Sigmoid colon (tissue), 6 donors: ENCODE measurements at regions not wholly inside any gene's neighbourhood (a gene's known extent, or its start where the extent isn't known, plus 50 kb on each side); places are given as distances from the start of the nearest gene placed in this dataset.

ENCODE experiments used
- DNase-seq: peaks from one replicate; pipeline ENCODE4 v3.0.0-alpha.2; 2019
- H3K27ac ChIP-seq, 4 donors: fragments of 200-600 bp; sonication (generic); one replicate each; pipeline ENCODE4 v1.5.1; 2016 to 2019; ENCODE audit warnings: mild to moderate bottlenecking in 1 of 4
- H3K27me3 ChIP-seq, 3 donors: fragments of 200-600 bp; sonication (generic); one replicate each; pipeline ENCODE4 v1.5.1; 2019; ENCODE audit warnings: mild to moderate bottlenecking in 1 of 3
- H3K36me3 ChIP-seq, 4 donors: fragments of 200-600 bp; sonication (generic); one replicate each; pipeline ENCODE4 v1.5.1; 2016 to 2019
- H3K4me1 ChIP-seq, 4 donors: fragments of 200-600 bp; sonication (generic); one replicate each; pipeline ENCODE4 v1.5.1; 2017 to 2019
- H3K4me3 ChIP-seq, 4 donors: fragments of 200-600 bp; sonication (generic); one replicate each; pipeline ENCODE4 v1.5.1; 2017 to 2019; ENCODE audit warnings: mild to moderate bottlenecking in 2 of 4, moderate library complexity in 1 of 4
- H3K9me3 ChIP-seq, 4 donors: fragments of 200-600 bp in 3 of 4; sonication (generic) in 3 of 4; one replicate each; pipeline versions ENCODE4 v1.5.1 to v1.6.1; 2013 to 2019
- CTCF ChIP-seq, 4 experiments: fragments of 450-650 bp in 3 of 4; fragments of 200-600 bp in 1 of 4; IDR thresholded peaks; one replicate each; pipeline ENCODE4 v1.5.1; 2016 to 2019; ENCODE audit warnings: antibody characterized with exemption in 4 of 4, mild to moderate bottlenecking in 3 of 4, moderate library complexity in 2 of 4
- EP300 ChIP-seq, 4 donors: sonication (generic); formaldehyde crosslinking; IDR thresholded peaks; one replicate each; pipeline ENCODE4 v1.6.1; 2017; ENCODE audit warnings: antibody characterized with exemption in 4 of 4
- POLR2A ChIP-seq, 2 donors: fragments of 450-650 bp; IDR thresholded peaks; one replicate each; pipeline ENCODE4 v1.6.1; 2016; ENCODE audit warnings: antibody characterized with exemption in 2 of 2, mild to moderate bottlenecking in 2 of 2, moderate library complexity in 2 of 2
- POLR2AphosphoS5 ChIP-seq, 4 donors: sonication (generic); formaldehyde crosslinking; IDR thresholded peaks; one replicate each; pipeline ENCODE4 v1.6.1; 2017; ENCODE audit warnings: antibody characterized with exemption in 4 of 4
- WGBS, 2 donors: extraction: QIAGEN DNeasy Blood & Tissue Kit; methylation state at CpG; one replicate each; pipeline ENCODE4 v1.1.7; 2013; 5-methylcytosine and 5-hydroxymethylcytosine counted together
- intact Hi-C: fragments of 100-400 bp; cut with DNase I; formaldehyde crosslinking; loops from one replicate; pipeline ENCODE4 v1.15.1; 2023
- donor health status: healthy with polysubstance abuse.
- donor health status: healthy.

GRCh38 chr12:88957358-88957757 is 377.1 kb upstream of the KITLG start:
- DNase-seq, result no peak
- WGBS, 2 donors, result 90 to 95% methylated on average over 3 of the region's 3 CpGs
- Histone ChIP-seq H3K9me3 (no peaks in the 10 kb centered on the region), H3K4me3 (no peak overlapping the region), H3K36me3 (no peaks in the 10 kb centered on the region), H3K27ac (no peak overlapping the region), H3K4me1 (peaks cover 0 to 12% (median 5%) of the 10 kb centered on the region in 4 donors), H3K27me3 (no peaks in the 10 kb centered on the region)
- intact Hi-C loops, result no loop called here
- TF ChIP-seq POLR2AphosphoS5 (IDR thresholded peaks at IDR 0.05), result no peak
- TF ChIP-seq CTCF (IDR thresholded peaks at IDR 0.05), result no peak
- TF ChIP-seq POLR2A (IDR thresholded peaks at IDR 0.05), result no peak
- no peak for TF ChIP-seq EP300 (IDR thresholded peaks at IDR 0.05)

- H3K27ac ChIP-seq, result no peak overlapping the region
- H3K27me3 ChIP-seq, result no peaks in the 10 kb centered on the region
- no peak overlapping the region for H3K4me3 ChIP-seq
- H3K4me1 ChIP-seq, result peaks cover 0 to 6% (median 2%) of the 10 kb centered on the region in 4 donors
- intact Hi-C loops, result no loop called here
- H3K9me3 ChIP-seq, result no peaks in the 10 kb centered on the region
- TF ChIP-seq EP300 (IDR thresholded peaks at IDR 0.05) (no peak), POLR2A (IDR thresholded peaks at IDR 0.05) (no peak), CTCF (IDR thresholded peaks at IDR 0.05) (no peak), POLR2AphosphoS5 (IDR thresholded peaks at IDR 0.05) (no peak)
- WGBS, 2 donors, result 66 to 84% methylated on average over 5 of the region's 5 CpGs
- no peaks in the 10 kb centered on the region for H3K36me3 ChIP-seq
- DNase-seq, result no peak
Observed at GRCh38 chr12:88955531-88955930, 375.3 kb upstream of the KITLG start.

- intact Hi-C loops, result no loop called here
- no peak for DNase-seq
- TF ChIP-seq CTCF (IDR thresholded peaks at IDR 0.05), result no peak
- TF ChIP-seq POLR2AphosphoS5 (IDR thresholded peaks at IDR 0.05), result no peak
- TF ChIP-seq EP300 (IDR thresholded peaks at IDR 0.05), result no peak
- no peak for TF ChIP-seq POLR2A (IDR thresholded peaks at IDR 0.05)
- H3K27ac ChIP-seq, result no peak overlapping the region
- no peaks in the 10 kb centered on the region for H3K27me3 ChIP-seq
- WGBS, 2 donors, result 74 to 85% methylated on average over 9 of the region's 9 CpGs
- H3K9me3 ChIP-seq, result no peaks in the 10 kb centered on the region
- no peak overlapping the region for H3K4me3 ChIP-seq
- H3K4me1 ChIP-seq, result no peaks in the 10 kb centered on the region
- no peaks in the 10 kb centered on the region for H3K36me3 ChIP-seq
Observed at GRCh38 chr12:88953029-88953586, 372.8 kb upstream of the KITLG start.

- H3K4me3 ChIP-seq, result no peak overlapping the region
- no peaks in the 10 kb centered on the region for H3K9me3 ChIP-seq
- H3K36me3 ChIP-seq, result no peaks in the 10 kb centered on the region
- intact Hi-C loops, result no loop called here
- DNase-seq, result no peak
- H3K27ac ChIP-seq, result no peak overlapping the region
- TF ChIP-seq POLR2A (IDR thresholded peaks at IDR 0.05) (no peak), EP300 (IDR thresholded peaks at IDR 0.05) (no peak), CTCF (IDR thresholded peaks at IDR 0.05) (no peak), POLR2AphosphoS5 (IDR thresholded peaks at IDR 0.05) (no peak)
- H3K4me1 ChIP-seq, result no peaks in the 10 kb centered on the region
- no peaks in the 10 kb centered on the region for H3K27me3 ChIP-seq
- 28 to 82% methylated on average over 1 of the region's 1 CpG for WGBS, 2 donors
Observed at GRCh38 chr12:88952562-88952942, 372.3 kb upstream of the KITLG start.
